Endothelial cell of umbilical vein (primary cell): ENCODE measurements at regions not wholly inside any gene's neighbourhood (a gene's known extent, or its start where the extent isn't known, plus 50 kb on each side); places are given as distances from the start of the nearest gene placed in this dataset.
"Not testable (repeated sequence)": the region's sequence is repeated elsewhere in the genome, so short reads cannot be mapped to it uniquely, and the experiment has no call there.

Experiments used
- CTCF ChIP-seq, 2 donors: IDR thresholded peaks; 1 replicate in 1 of 2; 2 replicates in 1 of 2; pipeline ENCODE4 v1.5.1; 2011; ENCODE audit warnings: low read length in 2 of 2, mild to moderate bottlenecking in 2 of 2, moderate library complexity in 2 of 2, control low read depth in 1 of 2, inconsistent platforms in 1 of 2, low read depth in 1 of 2; ENCODE audit not compliant: insufficient read depth in 1 of 2; ENCODE audit errors: extremely low read depth in 1 of 2
- FOS ChIP-seq: IDR thresholded peaks from 2 replicates; pipeline ENCODE4 v1.6.1; 2011; ENCODE audit warnings: mild to moderate bottlenecking, low read length, moderate library complexity, borderline replicate concordance; ENCODE audit not compliant: insufficient read depth
- GATA2 ChIP-seq: IDR thresholded peaks from 2 replicates; pipeline ENCODE4 v1.7.0; 2011; ENCODE audit warnings: low read depth, mild to moderate bottlenecking, moderate library complexity, mixed read lengths, low read length; ENCODE audit not compliant: insufficient read length, insufficient read depth
- JUN ChIP-seq: IDR thresholded peaks from 2 replicates; pipeline ENCODE4 v1.6.1; 2011; ENCODE audit warnings: borderline replicate concordance, low read depth; ENCODE audit not compliant: insufficient read length, insufficient read depth
- MYC ChIP-seq: IDR thresholded peaks from one replicate; pipeline ENCODE4 v1.6.1; 2011; ENCODE audit warnings: mild to moderate bottlenecking, low read depth, low read length
- POLR2A ChIP-seq: IDR thresholded peaks from 2 replicates; pipeline ENCODE4 v1.6.1; 2012; ENCODE audit warnings: low read depth, mild to moderate bottlenecking, control low read depth, low read length
- POLR2AphosphoS5 ChIP-seq: IDR thresholded peaks from 2 replicates; pipeline ENCODE4 v1.6.1; 2012; ENCODE audit warnings: low read depth, mild to moderate bottlenecking, control low read depth, low read length, moderate library complexity; ENCODE audit not compliant: insufficient read depth
- TF ChIP-seq, protein P1 (sequence below): IDR thresholded peaks from 2 replicates; pipeline ENCODE4 v1.6.1; 2011; ENCODE audit not compliant: insufficient read depth, insufficient read length

- not testable (repeated sequence) for TF ChIP-seq POLR2AphosphoS5; CTCF (IDR thresholded peaks at IDR 0.05; ENCODE audit: extremely low read depth in 1 of 2, insufficient read depth in 1 of 2, low read depth in 1 of 2, low read length in 2 of 2); JUN; POLR2A; FOS; MYC; GATA2
- TF ChIP-seq, protein P1, sequence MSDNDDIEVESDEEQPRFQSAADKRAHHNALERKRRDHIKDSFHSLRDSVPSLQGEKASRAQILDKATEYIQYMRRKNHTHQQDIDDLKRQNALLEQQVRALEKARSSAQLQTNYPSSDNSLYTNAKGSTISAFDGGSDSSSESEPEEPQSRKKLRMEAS, result not testable (repeated sequence)
Measured at GRCh38 chr2:90323612-90324558, 1632.4 kb downstream of the RPIA start.
